ENCODE measurements at regions not wholly inside any gene's neighbourhood (a gene's known extent, or its start where the extent isn't known, plus 50 kb on each side); places are given as distances from the start of the nearest gene placed in this dataset.

GRCh38 chr12:17802657-17803641, 287.0 kb downstream of the RERGL start:
- ATAC-seq (ENCODE audit: low read depth), result no peak
- H3K9me3 ChIP-seq (ENCODE audit: control extremely low read depth in 1 of 3, control insufficient read depth in 2 of 3, insufficient read depth in 1 of 3, low read length in 2 of 3), result no peaks in the 10 kb centered on the region
- no peak overlapping the region for H2AFZ ChIP-seq (ENCODE audit: insufficient read depth, low read depth, low read length, poor library complexity, severe bottlenecking)
- no peaks in the 10 kb centered on the region for H3K4me1 ChIP-seq (ENCODE audit: control insufficient read depth in 2 of 2, insufficient read depth in 2 of 2, low read length in 2 of 2)
- Mint-ChIP-seq H3K9me3 (ENCODE audit: insufficient read depth) (peaks cover 7% of the 10 kb centered on the region), H3K4me3 (no peak overlapping the region), H3K27ac (no peak overlapping the region), H3K4me1 (no peaks in the 10 kb centered on the region), H3K27me3 (no peaks in the 10 kb centered on the region)
- no peaks in the 10 kb centered on the region for H3K79me2 ChIP-seq (ENCODE audit: control insufficient read depth, insufficient read depth, low read length)
- no peak overlapping the region for H3K9ac ChIP-seq (ENCODE audit: low read length)
- no peak for TF ChIP-seq CTCF (IDR thresholded peaks at IDR 0.05)
- no peak for TF ChIP-seq EZH2 (IDR thresholded peaks at IDR 0.05; ENCODE audit: borderline replicate concordance, insufficient read depth, low read depth, low read length, poor library complexity, severe bottlenecking)
- no peaks in the 10 kb centered on the region for H4K20me1 ChIP-seq (ENCODE audit: control insufficient read depth, insufficient read depth, low read length, poor library complexity, severe bottlenecking)
- H3K27me3 ChIP-seq (replicated peaks in 1 of 4; ENCODE audit: control extremely low read depth in 1 of 4, control insufficient read depth in 3 of 4, insufficient read depth in 4 of 4, low read length in 3 of 4), result no peaks in the 10 kb centered on the region
- H3K27ac ChIP-seq (ENCODE audit: low read length in 2 of 2), result no peak overlapping the region
- H3K36me3 ChIP-seq (replicated peaks in 1 of 2; ENCODE audit: control extremely low read depth in 1 of 2, control insufficient read depth in 1 of 2, extremely low read depth in 1 of 2, insufficient read depth in 2 of 2, low read length in 1 of 2), result no peaks in the 10 kb centered on the region
- POLR2A ChIA-PET, result no interaction called here
- CTCF ChIA-PET, result no interaction called here
- H3K4me2 ChIP-seq (replicated peaks; ENCODE audit: low read depth, low read length, poor library complexity, severe bottlenecking), result no peak overlapping the region
- no peak overlapping the region for H3K4me3 ChIP-seq (ENCODE audit: control extremely low read depth in 1 of 5, extremely low read depth in 1 of 5, insufficient read depth in 1 of 5, low read depth in 2 of 5, low read length in 4 of 5)
- 94% methylated on average over 9 of the region's 15 CpGs for WGBS (ENCODE audit: insufficient coverage)
- DNase-seq, result no peak
- intact Hi-C loops (cut with micrococcal nuclease), result no loop called here

- Mint-ChIP-seq H3K4me1 (no peaks in the 10 kb centered on the region), H3K9me3 (ENCODE audit: insufficient read depth) (peaks cover 3% of the 10 kb centered on the region), H3K27ac (no peak overlapping the region), H3K27me3 (no peaks in the 10 kb centered on the region), H3K4me3 (no peak overlapping the region)
- H3K4me2 ChIP-seq (replicated peaks; ENCODE audit: low read depth, low read length, poor library complexity, severe bottlenecking), result no peak overlapping the region
- intact Hi-C loops (cut with micrococcal nuclease), result no loop called here
- ChIA-PET CTCF (no interaction called here), POLR2A (no interaction called here)
- no peak overlapping the region for H3K27ac ChIP-seq (ENCODE audit: low read length in 2 of 2)
- H3K9ac ChIP-seq (ENCODE audit: low read length), result no peak overlapping the region
- ATAC-seq (ENCODE audit: low read depth) (no peak), DNase-seq (no peak)
- H4K20me1 ChIP-seq (ENCODE audit: control insufficient read depth, insufficient read depth, low read length, poor library complexity, severe bottlenecking), result no peaks in the 10 kb centered on the region
- no peaks in the 10 kb centered on the region for H3K27me3 ChIP-seq (replicated peaks in 1 of 4; ENCODE audit: control extremely low read depth in 1 of 4, control insufficient read depth in 3 of 4, insufficient read depth in 4 of 4, low read length in 3 of 4)
- TF ChIP-seq EZH2 (IDR thresholded peaks at IDR 0.05; ENCODE audit: borderline replicate concordance, insufficient read depth, low read depth, low read length, poor library complexity, severe bottlenecking) (no peak), CTCF (IDR thresholded peaks at IDR 0.05) (no peak)
- H3K4me1 ChIP-seq (ENCODE audit: control insufficient read depth in 2 of 2, insufficient read depth in 2 of 2, low read length in 2 of 2), result no peaks in the 10 kb centered on the region
- WGBS (ENCODE audit: insufficient coverage), result no CpG with 5 or more reads among the region's 2 CpGs
- H2AFZ ChIP-seq (ENCODE audit: insufficient read depth, low read depth, low read length, poor library complexity, severe bottlenecking), result no peak overlapping the region
- H3K79me2 ChIP-seq (ENCODE audit: control insufficient read depth, insufficient read depth, low read length), result no peaks in the 10 kb centered on the region
- no peaks in the 10 kb centered on the region for H3K9me3 ChIP-seq (ENCODE audit: control extremely low read depth in 1 of 3, control insufficient read depth in 2 of 3, insufficient read depth in 1 of 3, low read length in 2 of 3)
- no peaks in the 10 kb centered on the region for H3K36me3 ChIP-seq (replicated peaks in 1 of 2; ENCODE audit: control extremely low read depth in 1 of 2, control insufficient read depth in 1 of 2, extremely low read depth in 1 of 2, insufficient read depth in 2 of 2, low read length in 1 of 2)
- no peak overlapping the region for H3K4me3 ChIP-seq (ENCODE audit: control extremely low read depth in 1 of 5, extremely low read depth in 1 of 5, insufficient read depth in 1 of 5, low read depth in 2 of 5, low read length in 4 of 5)
Observed at GRCh38 chr12:17793854-17794253, 296.1 kb downstream of the RERGL start.
